ENCODE measurements at regions not wholly inside any gene's neighbourhood (a gene's known extent, or its start where the extent isn't known, plus 50 kb on each side); places are given as distances from the start of the nearest gene placed in this dataset.

DNA sequence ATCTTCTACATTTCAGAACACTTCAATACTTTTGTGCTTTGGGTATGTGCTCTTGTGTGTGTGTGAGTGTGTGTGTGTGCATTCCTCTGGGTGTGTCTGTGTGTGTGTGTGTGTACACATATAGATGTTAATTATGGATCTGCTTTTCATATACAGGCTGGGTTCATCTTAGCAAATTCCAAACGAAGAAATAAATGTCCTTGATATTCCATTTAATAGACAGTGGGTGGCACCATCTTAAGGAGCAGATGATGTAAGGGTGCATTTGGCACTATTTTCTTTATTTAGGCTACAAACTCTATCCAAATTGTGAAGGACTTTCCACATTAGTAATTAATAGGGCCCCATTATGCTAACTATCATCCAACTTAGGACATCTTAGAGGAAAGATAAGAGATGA is 425.8 kb upstream of the POU3F3 start:
- Histone ChIP-seq H3K27me3 (ENCODE audit: low read depth) (no peaks in the 10 kb centered on the region), H3K4me3 (no peak overlapping the region), H3K9me3 (no peaks in the 10 kb centered on the region), H3K4me1 (no peaks in the 10 kb centered on the region), H3K36me3 (no peaks in the 10 kb centered on the region), H3K27ac (no peak overlapping the region)
- no peak for TF ChIP-seq CTCF (IDR thresholded peaks at IDR 0.05)
- intact Hi-C loops (cut with DNase I) = no loop called here
- no peak for DNase-seq
- ATAC-seq = no peak

DNA sequence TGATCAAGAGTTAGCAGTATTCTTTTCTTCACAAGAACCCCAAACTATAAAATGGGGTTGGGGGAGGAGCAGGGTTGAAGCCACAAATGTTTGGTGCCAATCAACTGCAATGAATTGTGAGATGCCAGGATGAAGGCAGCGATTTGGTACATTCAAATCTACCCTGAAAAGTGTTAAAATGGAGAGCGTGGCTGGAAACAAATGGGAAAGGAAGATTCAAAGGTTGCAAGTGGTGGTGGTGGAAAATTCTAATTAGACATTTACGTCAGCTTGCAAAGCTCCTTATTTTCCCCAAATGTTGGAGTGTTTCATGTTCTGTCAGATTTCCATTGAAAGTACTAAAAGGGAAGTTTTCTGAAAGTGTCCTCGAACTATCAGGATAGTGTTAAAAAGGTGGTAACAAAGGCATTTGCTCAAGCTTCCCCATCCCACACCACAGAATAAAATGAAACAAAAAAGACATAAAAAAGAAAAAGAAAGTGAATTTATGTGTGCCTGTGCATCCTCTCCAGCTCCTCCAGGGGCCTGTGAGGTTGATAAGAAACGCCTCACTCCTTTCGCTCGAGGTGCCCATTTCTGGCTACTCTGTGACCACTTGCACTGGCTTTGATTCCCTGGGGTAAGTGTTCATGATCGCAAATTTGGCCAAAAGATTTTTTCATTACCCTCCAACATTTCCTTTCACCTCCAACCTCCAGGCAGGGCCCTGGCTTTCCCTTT is 424.1 kb upstream of the POU3F3 start:
- Histone ChIP-seq H3K4me1 (peaks cover 5% of the 10 kb centered on the region), H3K27me3 (ENCODE audit: low read depth) (no peaks in the 10 kb centered on the region), H3K4me3 (no peak overlapping the region), H3K9me3 (no peaks in the 10 kb centered on the region), H3K27ac (no peak overlapping the region), H3K36me3 (no peaks in the 10 kb centered on the region)
- TF ChIP-seq CTCF (IDR thresholded peaks at IDR 0.05) = no peak
- intact Hi-C loops (cut with DNase I) = no loop called here
- ATAC-seq = no peak
- DNase-seq = no peak

GRCh38 chr2:104430359-104430740 is 423.6 kb upstream of the POU3F3 start:
- no peak for TF ChIP-seq CTCF (IDR thresholded peaks at IDR 0.05)
- DNase-seq = no peak
- no peak for ATAC-seq
- Histone ChIP-seq H3K36me3 (no peaks in the 10 kb centered on the region), H3K27ac (no peak overlapping the region), H3K4me1 (peaks cover 5% of the 10 kb centered on the region), H3K27me3 (ENCODE audit: low read depth) (no peaks in the 10 kb centered on the region), H3K9me3 (no peaks in the 10 kb centered on the region), H3K4me3 (no peak overlapping the region)
- intact Hi-C loops (cut with DNase I) = no loop called here

GRCh38 chr2:104430852-104431251 is 423.1 kb upstream of the POU3F3 start:
- intact Hi-C loops (cut with DNase I) = no loop called here
- DNase-seq (no peak), ATAC-seq (no peak)
- Histone ChIP-seq H3K4me3 (no peak overlapping the region), H3K9me3 (no peaks in the 10 kb centered on the region), H3K27ac (no peak overlapping the region), H3K4me1 (peaks cover 5% of the 10 kb centered on the region), H3K27me3 (ENCODE audit: low read depth) (no peaks in the 10 kb centered on the region), H3K36me3 (no peaks in the 10 kb centered on the region)
- TF ChIP-seq CTCF (IDR thresholded peaks at IDR 0.05) = no peak

DNA sequence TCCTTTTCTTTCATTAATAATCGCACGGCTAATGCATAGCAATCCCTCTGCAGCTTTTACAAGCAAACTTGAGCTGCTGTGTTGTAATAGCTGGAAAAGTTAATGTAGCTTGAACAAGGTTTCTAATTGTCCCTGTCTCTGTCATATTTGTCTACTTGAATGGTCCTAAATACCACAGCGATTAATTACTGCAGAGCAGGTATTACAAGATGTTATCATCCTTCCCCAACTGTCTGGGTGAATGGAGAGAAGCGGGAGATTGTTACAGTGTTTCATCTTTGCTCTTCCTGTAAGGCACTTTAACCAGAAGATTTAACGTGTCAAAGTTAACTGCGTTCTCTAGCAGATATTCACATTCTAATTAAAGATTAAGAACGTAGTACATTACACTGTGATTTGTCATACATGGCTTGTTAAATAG is 422.2 kb upstream of the POU3F3 start:
- ATAC-seq (no peak), DNase-seq (no peak)
- no peaks in the 10 kb centered on the region for H3K9me3 ChIP-seq
- TF ChIP-seq CTCF (IDR thresholded peaks at IDR 0.05) = no peak
- no peak overlapping the region for H3K27ac ChIP-seq
- intact Hi-C loops (cut with DNase I) = no loop called here
- H3K36me3 ChIP-seq = no peaks in the 10 kb centered on the region
- H3K27me3 ChIP-seq (ENCODE audit: low read depth) = no peaks in the 10 kb centered on the region
- no peak overlapping the region for H3K4me3 ChIP-seq
- H3K4me1 ChIP-seq = peaks cover 5% of the 10 kb centered on the region
